Coronary artery (tissue), 2 donors: ENCODE measurements at regions not wholly inside any gene's neighbourhood (a gene's known extent, or its start where the extent isn't known, plus 50 kb on each side); places are given as distances from the start of the nearest gene placed in this dataset.

Source experiments
- DNase-seq: peaks from one replicate; pipeline ENCODE4 v3.0.0-alpha.2; 2017; ENCODE audit warnings: low spot score
- H3K27ac ChIP-seq, 2 donors: fragments of 200-600 bp; sonication (generic); one replicate each; pipeline ENCODE4 v1.5.1; 2016 to 2019
- H3K4me3 ChIP-seq: fragments of 200-600 bp; sonication (generic); 2 replicates; pipeline ENCODE4 v1.5.1; 2016; ENCODE audit warnings: mild to moderate bottlenecking, moderate library complexity
- CTCF ChIP-seq: fragments of 200-600 bp; sonication (generic); IDR thresholded peaks from one replicate; pipeline ENCODE4 v1.5.1; 2019; ENCODE audit warnings: antibody characterized with exemption

DNA sequence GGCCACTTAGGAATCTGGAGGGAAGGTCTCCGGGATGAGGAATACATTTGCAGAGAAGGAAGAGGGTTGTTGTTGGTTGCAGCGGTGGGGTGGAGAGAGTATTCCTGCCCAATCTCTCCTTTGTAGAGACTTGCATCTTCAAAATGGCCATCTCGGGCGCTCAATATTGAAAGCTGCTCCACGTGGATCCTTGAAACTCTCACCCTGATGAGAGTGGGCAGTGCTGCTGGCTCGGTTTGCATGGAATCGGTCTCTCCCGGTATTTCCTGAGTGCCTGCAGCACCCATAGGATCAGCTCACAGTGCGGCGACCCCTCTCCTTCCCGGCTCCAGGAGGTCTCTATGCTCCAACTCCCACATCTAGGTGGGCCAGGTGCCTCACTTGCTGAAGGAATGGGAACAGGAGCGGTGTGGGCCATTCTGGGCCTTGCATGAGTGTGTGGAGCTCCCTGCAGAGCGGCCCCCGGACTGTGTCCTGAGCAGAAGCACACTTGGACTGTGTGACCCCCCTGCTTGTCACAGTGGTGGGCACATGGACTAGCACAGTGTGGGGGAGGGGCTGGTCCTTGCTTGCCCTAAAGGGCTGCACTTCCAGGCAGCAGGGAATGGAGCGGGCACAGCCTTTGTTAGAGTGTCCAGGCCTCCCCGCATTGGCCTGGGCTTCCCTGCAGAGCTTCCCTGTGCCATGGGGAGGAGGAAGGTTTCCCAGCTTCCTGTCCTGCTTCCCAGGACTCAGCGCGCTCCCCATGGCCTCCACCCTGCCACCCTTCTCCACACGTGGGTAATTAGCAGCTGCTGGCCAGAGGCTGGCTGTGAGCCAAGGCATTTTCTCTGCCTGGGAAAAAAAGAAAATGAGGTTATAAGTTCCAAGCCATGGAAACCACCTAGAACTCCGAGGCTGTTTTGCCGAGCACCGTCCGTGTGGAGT lies 139.3 kb downstream of the IRF8 start:
- no peak for TF ChIP-seq CTCF
- no peak overlapping the region for H3K27ac ChIP-seq
- H3K4me3 ChIP-seq = no peak overlapping the region
- no peak for DNase-seq

DNA sequence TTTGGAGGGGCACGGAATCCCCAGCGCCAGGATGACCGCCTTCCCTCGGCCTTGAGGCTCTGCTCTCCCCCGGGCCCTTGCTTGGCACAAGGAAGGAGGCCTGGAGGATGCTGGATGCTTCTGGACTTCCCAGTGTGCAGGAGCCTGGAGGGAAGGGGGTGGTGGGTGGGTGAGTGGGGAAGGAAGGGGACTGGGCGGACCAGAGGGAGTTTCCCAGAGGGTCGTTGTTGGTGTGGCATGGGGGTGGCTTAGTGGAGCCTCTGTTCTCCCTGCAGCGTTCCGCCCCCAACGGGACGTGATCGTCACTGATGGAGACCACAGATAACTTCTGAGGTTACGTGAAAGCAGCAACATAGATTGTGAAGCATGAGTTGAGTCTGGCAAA lies 140.0 kb downstream of the IRF8 start:
- TF ChIP-seq CTCF = no peak
- no peak overlapping the region for H3K4me3 ChIP-seq

GRCh38 chr16:86039606-86040005 lies 140.6 kb downstream of the IRF8 start:
- Histone ChIP-seq H3K4me3 (no peak overlapping the region), H3K27ac (no peak overlapping the region)
- no peak for DNase-seq
- TF ChIP-seq CTCF = no peak

More for the DNA sequence above, 140.0 kb downstream of the IRF8 start:
- no peak for DNase-seq
- no peak overlapping the region for H3K27ac ChIP-seq

- no peak for TF ChIP-seq CTCF
- Histone ChIP-seq H3K4me3 (no peak overlapping the region), H3K27ac (no peak overlapping the region)
- DNase-seq = no peak
Measured at GRCh38 chr16:86040496-86040895, 141.5 kb downstream of the IRF8 start.

DNA sequence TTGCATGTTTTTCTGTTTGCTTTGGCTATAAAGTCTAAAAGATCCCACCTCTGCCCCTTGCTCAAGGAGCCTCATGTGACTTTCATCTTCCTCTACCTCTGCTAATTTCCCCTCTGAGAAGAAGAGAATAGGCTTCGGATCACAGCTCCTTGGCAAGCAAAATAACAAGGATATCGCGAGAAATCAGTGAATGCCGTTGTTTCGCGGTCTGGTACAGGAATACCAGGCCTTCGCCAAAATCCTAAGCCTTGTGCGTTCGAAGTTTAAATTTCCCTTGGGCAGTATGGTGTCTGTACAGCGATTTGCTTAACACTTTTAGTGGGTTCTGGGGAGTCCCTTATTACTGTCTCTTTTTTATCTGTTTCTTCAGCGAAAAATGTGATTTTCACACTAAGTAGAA lies 142.3 kb downstream of the IRF8 start:
- no peak for TF ChIP-seq CTCF
- no peak for DNase-seq

DNA sequence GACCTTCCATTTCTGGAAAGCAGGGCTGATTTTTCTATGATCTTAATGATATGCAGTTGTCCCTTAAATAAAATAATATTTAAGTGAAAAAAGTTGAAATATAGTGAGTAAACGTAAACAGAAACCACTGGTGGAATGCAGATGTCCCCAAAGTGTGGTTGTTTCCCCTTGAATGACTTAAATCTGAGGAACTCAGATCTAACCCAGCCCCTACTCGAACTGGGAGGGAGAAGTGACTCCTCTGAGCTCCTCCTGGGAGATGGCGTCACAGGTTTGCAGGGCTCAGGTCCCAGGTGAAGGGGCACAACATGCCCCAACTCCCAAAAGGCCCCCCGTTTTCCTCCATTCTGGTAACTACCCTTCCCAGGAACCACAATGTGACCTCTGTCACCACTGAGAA lies 142.8 kb downstream of the IRF8 start:
- Histone ChIP-seq H3K27ac (no peak overlapping the region), H3K4me3 (no peak overlapping the region)
- no peak for TF ChIP-seq CTCF
- DNase-seq = no peak

More for the DNA sequence above, 142.3 kb downstream of the IRF8 start:
- Histone ChIP-seq H3K4me3 (no peak overlapping the region), H3K27ac (no peak overlapping the region)

GRCh38 chr16:86042393-86042792 lies 143.4 kb downstream of the IRF8 start:
- H3K4me3 ChIP-seq = no peak overlapping the region
- no peak for DNase-seq
- no peak for TF ChIP-seq CTCF
- no peak overlapping the region for H3K27ac ChIP-seq
